Calu3 (cell line): ENCODE measurements at regions not wholly inside any gene's neighbourhood (a gene's known extent, or its start where the extent isn't known, plus 50 kb on each side); places are given as distances from the start of the nearest gene placed in this dataset.
A peak's percentile ranks its signal among the peaks of the same experiment; 100 is the strongest.

Source experiments
- BruUV-seq: library from RNA; stranded (reverse); fragments of 400-500 nt; replicated peaks from 2 replicates; lab custom pipeline; 2021; lab: Mats Ljungman, UMichigan
- CTCF ChIA-PET: fragments of 300-600 bp; sonication (Branson Sonifier 250); formaldehyde crosslinking; loops from one replicate; lab custom pipeline; 2022; ENCODE audit warnings: antibody characterized with exemption; lab: Charles Lee
- DNase-seq: peaks from one replicate; pipeline ENCODE4 v3.0.0; 2022
- H3K27ac Mint-ChIP-seq: one replicate; pipeline ENCODE4 v1.8.0; 2022; ENCODE audit warnings: mixed read lengths; ENCODE audit not compliant: unreplicated experiment
- H3K27me3 Mint-ChIP-seq: one replicate; pipeline ENCODE4 v1.8.0; 2022; ENCODE audit warnings: mixed read lengths; ENCODE audit not compliant: unreplicated experiment
- H3K36me3 Mint-ChIP-seq: one replicate; pipeline ENCODE4 v1.8.0; 2022; ENCODE audit warnings: mild to moderate bottlenecking, moderate library complexity, mixed read lengths; ENCODE audit not compliant: insufficient read depth, unreplicated experiment
- H3K4me1 Mint-ChIP-seq: one replicate; pipeline ENCODE4 v1.8.0; 2022; ENCODE audit warnings: mild to moderate bottlenecking, low read depth, mixed read lengths; ENCODE audit not compliant: unreplicated experiment
- H3K4me3 Mint-ChIP-seq: one replicate; pipeline ENCODE4 v1.8.0; 2022; ENCODE audit warnings: mild to moderate bottlenecking, low read depth, moderate library complexity, mixed read lengths; ENCODE audit not compliant: unreplicated experiment
- H3K9me3 Mint-ChIP-seq: one replicate; pipeline ENCODE4 v1.8.0; 2022; ENCODE audit warnings: low read depth, mixed read lengths; ENCODE audit not compliant: unreplicated experiment
- CTCF ChIP-seq: fragments of 200-600 bp; IDR thresholded peaks from one replicate; pipeline ENCODE4 v1.8.0; 2022; ENCODE audit warnings: antibody characterized with exemption; ENCODE audit not compliant: unreplicated experiment
- intact Hi-C: fragments of 100-400 bp; cut with micrococcal nuclease; formaldehyde crosslinking; loops from one replicate; pipeline ENCODE4 v1.10.0; 2022; ENCODE audit not compliant: unreplicated experiment

- BruUV-seq: no TSS peak
- H3K9me3 Mint-ChIP-seq: no peaks in the 10 kb centered on the region
- H3K4me3 Mint-ChIP-seq: no peak overlapping the region
- no peaks in the 10 kb centered on the region for H3K27me3 Mint-ChIP-seq
- peaks cover 21% of the 10 kb centered on the region for H3K36me3 Mint-ChIP-seq
- no peak overlapping the region for H3K27ac Mint-ChIP-seq
- intact Hi-C loops: no loop called here
- CTCF ChIA-PET: no interaction called here
- no peak for TF ChIP-seq CTCF
- H3K4me1 Mint-ChIP-seq: peaks cover 77% of the 10 kb centered on the region
- DNase-seq: no peak
Observed at GRCh38 chr12:124685689-124686369, 118.4 kb upstream of the NCOR2 start.

- no peak for DNase-seq
- Mint-ChIP-seq H3K27ac (peak overlapping the region; percentile 71), H3K9me3 (no peaks in the 10 kb centered on the region), H3K4me3 (peak overlapping the region; percentile 30), H3K27me3 (no peaks in the 10 kb centered on the region), H3K36me3 (peaks cover 21% of the 10 kb centered on the region), H3K4me1 (peaks cover 81% of the 10 kb centered on the region)
- CTCF ChIA-PET: no interaction called here
- TF ChIP-seq CTCF: no peak
- BruUV-seq: no TSS peak
- intact Hi-C loops: loop anchor here (5.0 kb wide), 3 partner anchors 77 to 108 kb away; no protein-coding TSS in a partner anchor
Observed at GRCh38 chr12:124684971-124685688, 117.7 kb upstream of the NCOR2 start.

GRCh38 chr12:124684496-124684895, 117.1 kb upstream of the NCOR2 start:
- peaks cover 23% of the 10 kb centered on the region for H3K36me3 Mint-ChIP-seq
- H3K4me1 Mint-ChIP-seq: peaks cover 81% of the 10 kb centered on the region
- H3K27me3 Mint-ChIP-seq: no peaks in the 10 kb centered on the region
- CTCF ChIA-PET: interaction anchor here (0.7 kb wide), 1 partner anchor 15 kb away, joined by 3 read pairs; no protein-coding TSS in a partner anchor
- DNase-seq: no peak
- no peak for TF ChIP-seq CTCF
- H3K4me3 Mint-ChIP-seq: peak overlapping the region; percentile 30
- peak overlapping the region; percentile 71 for H3K27ac Mint-ChIP-seq
- no TSS peak for BruUV-seq
- intact Hi-C loops: loop anchor here (5.0 kb wide), 3 partner anchors 77 to 107 kb away; no protein-coding TSS in a partner anchor
- H3K9me3 Mint-ChIP-seq: no peaks in the 10 kb centered on the region

- Mint-ChIP-seq H3K9me3 (no peaks in the 10 kb centered on the region), H3K27ac (peak overlapping the region; percentile 90), H3K4me3 (no peak overlapping the region), H3K4me1 (peaks cover 81% of the 10 kb centered on the region), H3K27me3 (no peaks in the 10 kb centered on the region), H3K36me3 (peaks cover 26% of the 10 kb centered on the region)
- CTCF ChIA-PET: interaction anchor here (0.6 to 1.7 kb wide), 7 partner anchors 18 to 639 kb away, joined by 3 to 5 read pairs (median 4); no protein-coding TSS in a partner anchor
- DNase-seq: peak; percentile 75
- intact Hi-C loops: loop anchor here (5.0 kb wide), 3 partner anchors 76 to 106 kb away; no protein-coding TSS in a partner anchor
- no peak for TF ChIP-seq CTCF
- TSS peak; percentile 76 for BruUV-seq
Observed at GRCh38 chr12:124683152-124684124, 116.0 kb upstream of the NCOR2 start.
